Central memory CD4-positive, alpha-beta T cell (primary cell): ENCODE measurements at regions not wholly inside any gene's neighbourhood (a gene's known extent, or its start where the extent isn't known, plus 50 kb on each side); places are given as distances from the start of the nearest gene placed in this dataset.

Experiments
- DNase-seq: peaks from one replicate; pipeline ENCODE4 v3.0.0; 2022

GRCh38 chr2:151153601-151154000 is 108.1 kb downstream of the RBM43 start:
- no peak for DNase-seq

DNA sequence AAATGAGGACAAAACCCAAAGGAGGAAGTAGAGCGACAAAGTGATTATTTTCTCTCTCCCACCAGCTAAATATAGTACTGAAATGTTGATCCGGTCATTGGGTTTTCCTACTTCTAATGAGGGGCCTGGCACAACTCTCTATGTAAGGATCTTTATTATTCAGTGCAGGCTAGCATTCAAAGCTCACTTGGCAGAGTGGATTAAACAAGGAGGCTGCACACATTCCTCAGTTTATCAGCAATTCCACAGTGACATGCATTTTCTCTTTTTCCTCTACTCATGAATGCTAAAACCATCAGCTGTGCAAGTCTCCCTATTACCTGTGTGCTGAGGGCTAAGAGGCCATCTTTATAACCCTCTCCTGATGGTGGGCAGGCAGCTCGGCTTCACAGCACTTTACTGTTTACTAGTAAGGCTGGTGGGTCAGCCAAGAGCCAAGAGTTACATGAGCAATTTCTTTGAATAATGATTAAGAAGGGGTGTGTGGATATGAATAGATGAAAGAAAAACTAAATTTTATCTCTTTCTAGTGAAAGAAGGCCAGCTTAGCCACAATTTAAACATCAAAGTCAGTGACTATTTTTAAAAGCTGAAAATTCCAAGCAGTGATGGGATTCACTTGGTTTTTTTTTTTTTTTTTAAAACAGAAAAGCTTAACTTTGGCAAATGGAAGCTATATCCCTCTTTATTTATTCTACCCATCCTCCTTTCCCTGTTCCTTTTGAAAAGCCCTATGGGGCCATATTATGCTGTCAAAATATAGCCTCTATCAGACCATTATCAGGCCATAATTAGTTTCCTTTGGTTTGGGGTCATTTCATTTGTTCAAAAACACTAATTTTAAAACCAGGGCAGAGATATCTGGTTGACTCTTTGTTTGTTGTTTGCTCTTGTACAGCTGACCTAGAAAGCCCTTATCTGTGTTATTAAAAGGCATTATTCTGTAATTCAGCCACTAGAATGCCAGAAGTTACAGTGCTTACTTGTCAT is 111.0 kb downstream of the RBM43 start:
- no peak for DNase-seq

- DNase-seq = no peak
These were observed 123.2 kb downstream of the RBM43 start for GRCh38 chr2:151138507-151138906.

GRCh38 chr2:151137526-151137925 is 124.1 kb downstream of the RBM43 start:
- no peak for DNase-seq

DNA sequence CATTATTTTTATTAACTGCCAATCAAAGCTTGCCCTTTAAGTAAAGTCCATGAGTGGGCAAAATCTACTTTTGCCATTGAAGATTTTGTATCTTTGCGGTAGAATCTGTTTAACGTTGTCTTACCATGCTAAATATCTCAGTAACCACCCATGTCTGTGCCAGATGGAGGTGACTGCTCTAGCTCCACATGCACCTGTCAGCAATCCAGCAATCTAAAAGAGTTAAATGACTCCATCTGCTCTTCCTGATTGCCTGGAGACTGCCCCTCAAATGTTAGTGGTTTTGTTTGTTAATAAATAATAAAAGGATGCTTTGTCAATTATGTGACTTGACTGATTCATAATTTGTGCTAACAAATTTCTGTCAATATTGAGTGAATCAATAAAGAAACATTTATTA is 141.7 kb downstream of the RBM43 start:
- no peak for DNase-seq

- DNase-seq = no peak
These were observed 142.3 kb downstream of the RBM43 start for GRCh38 chr2:151119374-151119773.

- no peak for DNase-seq
These were observed 143.4 kb downstream of the RBM43 start for GRCh38 chr2:151118269-151118668.

DNA sequence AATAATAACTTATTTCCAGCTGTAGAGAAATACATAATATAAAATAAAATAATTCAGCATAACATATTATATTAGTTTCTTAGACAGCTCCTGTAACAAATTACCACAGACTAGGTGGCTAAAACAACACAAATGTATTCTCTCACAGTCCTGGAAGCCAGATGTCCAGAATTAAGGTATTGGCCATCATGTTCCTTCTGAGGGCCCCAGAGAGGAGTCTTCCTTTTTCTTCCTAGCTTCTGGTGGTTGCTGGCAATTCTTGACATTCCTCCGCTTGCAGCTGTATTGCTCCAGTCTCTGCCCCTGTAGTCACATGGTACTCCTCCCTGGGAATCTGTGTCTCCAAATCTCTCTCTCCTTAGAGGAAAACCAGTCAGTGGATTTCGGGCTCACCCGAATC is 146.8 kb downstream of the RBM43 start:
- no peak for DNase-seq

GRCh38 chr2:151113318-151113717 is 148.3 kb downstream of the RBM43 start:
- no peak for DNase-seq

- DNase-seq = no peak
These were observed 149.9 kb downstream of the RBM43 start for GRCh38 chr2:151111599-151112278.

DNA sequence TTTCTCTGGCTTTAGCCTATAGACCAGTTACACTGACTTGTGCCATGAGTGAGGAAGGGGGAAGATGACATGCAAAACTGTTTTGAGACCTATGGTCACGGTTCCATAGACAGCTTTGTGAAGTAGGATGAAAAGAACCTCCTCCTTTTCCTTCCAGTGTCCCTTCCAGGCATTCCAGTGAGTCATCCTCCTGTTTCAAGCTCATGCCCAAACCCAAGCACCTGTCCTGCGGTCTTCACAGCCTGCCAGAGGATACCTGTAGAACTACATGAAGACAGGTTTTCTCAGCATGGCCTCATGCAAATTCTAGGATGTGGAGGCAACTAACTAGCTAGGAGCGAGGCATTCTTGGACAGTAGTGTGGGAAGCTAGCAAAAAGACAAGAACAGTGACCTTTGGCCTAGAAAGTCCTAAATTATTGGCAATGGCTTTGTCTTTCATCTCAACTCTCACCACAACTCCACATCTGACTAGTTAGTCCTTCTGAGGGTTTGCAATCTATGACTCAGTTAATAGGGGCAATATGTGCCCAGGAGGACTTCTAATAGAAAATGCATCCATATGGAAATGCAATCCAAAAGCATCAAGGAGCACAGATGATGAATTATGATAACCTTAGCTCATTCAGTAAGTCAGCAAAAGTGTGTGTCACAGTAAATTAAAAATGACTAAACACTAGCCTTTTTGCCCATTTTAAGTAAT is 154.7 kb downstream of the RBM43 start:
- DNase-seq = no peak

GRCh38 chr2:151103551-151103950 is 158.1 kb downstream of the RBM43 start:
- DNase-seq = no peak

- DNase-seq = no peak
These were observed 159.4 kb downstream of the RBM43 start for GRCh38 chr2:151102226-151102625.

- no peak for DNase-seq
These were observed 162.8 kb downstream of the RBM43 start for GRCh38 chr2:151098841-151099240.

GRCh38 chr2:151097895-151098294 is 163.8 kb downstream of the RBM43 start:
- DNase-seq = no peak

GRCh38 chr2:151097128-151097527 is 164.5 kb downstream of the RBM43 start:
- no peak for DNase-seq

DNA sequence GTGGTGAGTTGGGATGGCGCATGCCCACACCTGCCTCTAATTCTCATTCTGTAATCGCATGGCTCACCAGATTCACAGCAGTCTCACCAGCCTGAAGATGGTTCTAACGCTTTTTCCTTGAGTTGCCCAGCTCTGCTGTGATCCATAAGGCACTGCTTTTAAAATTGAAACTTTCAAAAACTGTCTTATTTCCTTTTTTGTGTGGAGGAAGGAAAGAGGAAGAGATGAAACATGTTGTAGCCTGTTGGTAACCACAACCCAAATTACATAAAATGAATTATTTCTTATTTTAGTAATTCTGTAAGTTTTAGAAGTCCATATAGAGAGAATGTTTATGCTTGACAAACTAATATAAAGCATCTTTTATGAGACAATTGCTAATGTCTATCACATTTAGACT is 165.4 kb downstream of the RBM43 start:
- DNase-seq = no peak

GRCh38 chr2:151095463-151095862 is 166.2 kb downstream of the RBM43 start:
- no peak for DNase-seq

DNA sequence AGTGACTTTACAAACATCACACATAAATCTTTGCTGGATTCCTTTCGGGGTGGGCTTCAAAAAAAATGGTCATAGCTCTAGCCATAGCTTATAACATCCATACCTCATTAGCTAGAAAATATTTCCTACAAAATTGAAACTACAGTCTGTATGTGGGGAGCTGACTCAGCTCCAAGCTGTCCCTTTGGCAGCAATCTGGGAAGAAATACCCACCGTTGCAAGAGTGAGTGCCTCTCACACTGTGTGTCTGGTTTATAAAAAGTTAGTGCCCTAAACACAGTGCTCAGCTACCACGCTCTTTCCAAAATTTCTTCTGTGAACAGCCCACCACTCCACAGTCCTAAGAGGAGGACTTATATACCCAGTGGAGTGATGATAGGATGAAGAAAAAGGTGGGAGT is 170.1 kb downstream of the RBM43 start:
- DNase-seq = no peak

GRCh38 chr2:151087377-151087776 is 174.3 kb downstream of the RBM43 start:
- DNase-seq = no peak

DNA sequence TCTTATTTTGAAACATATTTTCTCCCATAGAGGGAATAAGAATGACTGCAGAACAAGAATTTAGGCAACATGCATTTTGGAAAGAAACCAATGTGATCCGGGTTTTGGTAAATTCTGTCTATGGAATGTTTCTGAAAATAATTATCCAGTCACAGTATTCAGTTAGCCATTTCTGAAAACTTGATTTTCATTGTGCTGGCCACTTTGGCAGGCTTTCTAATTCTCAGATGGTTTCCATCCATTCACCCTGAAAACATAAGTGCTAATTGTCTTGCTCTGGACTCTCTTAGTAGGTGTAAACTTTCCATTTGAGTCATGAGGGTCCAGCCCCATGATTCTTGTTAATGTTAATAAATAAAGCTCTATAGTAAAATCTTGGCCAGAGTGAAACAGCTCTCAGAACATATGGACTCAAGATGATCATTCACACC is 176.5 kb downstream of the RBM43 start:
- DNase-seq = no peak

GRCh38 chr2:151083856-151084795 is 177.5 kb downstream of the RBM43 start:
- no peak for DNase-seq
